C4-2B (cell line): ENCODE measurements at regions not wholly inside any gene's neighbourhood (a gene's known extent, or its start where the extent isn't known, plus 50 kb on each side); places are given as distances from the start of the nearest gene placed in this dataset.

Source experiments
- CTCF ChIP-seq: fragments of 450-650 bp; conservative IDR thresholded peaks from 2 replicates; pipeline ENCODE4 v1.5.1; 2017; ENCODE audit warnings: mild to moderate bottlenecking
- ZFX ChIP-seq: fragments of 450-650 bp; IDR thresholded peaks from 2 replicates; pipeline ENCODE4 v1.6.1; 2017

- TF ChIP-seq CTCF: no peak
- TF ChIP-seq ZFX: no peak
Observed at GRCh38 chr2:56001947-56002346, 78.4 kb upstream of the EFEMP1 start.
